Renal cortex interstitium (tissue), 11 donors: ENCODE measurements at regions not wholly inside any gene's neighbourhood (a gene's known extent, or its start where the extent isn't known, plus 50 kb on each side); places are given as distances from the start of the nearest gene placed in this dataset.

Experiments used
- DNase-seq, 11 donors: peaks; one replicate each; pipeline ENCODE4 v3.0.0-alpha.2; 2013; ENCODE audit warnings: low read depth in 9 of 11, low spot score in 4 of 11; ENCODE audit errors: extremely low read depth in 1 of 11

- no peak for DNase-seq
Measured at GRCh38 chr5:8033261-8033660, 164.3 kb downstream of the MTRR start.

GRCh38 chr5:8034852-8035251 lies 165.9 kb downstream of the MTRR start:
- DNase-seq: no peak

DNA sequence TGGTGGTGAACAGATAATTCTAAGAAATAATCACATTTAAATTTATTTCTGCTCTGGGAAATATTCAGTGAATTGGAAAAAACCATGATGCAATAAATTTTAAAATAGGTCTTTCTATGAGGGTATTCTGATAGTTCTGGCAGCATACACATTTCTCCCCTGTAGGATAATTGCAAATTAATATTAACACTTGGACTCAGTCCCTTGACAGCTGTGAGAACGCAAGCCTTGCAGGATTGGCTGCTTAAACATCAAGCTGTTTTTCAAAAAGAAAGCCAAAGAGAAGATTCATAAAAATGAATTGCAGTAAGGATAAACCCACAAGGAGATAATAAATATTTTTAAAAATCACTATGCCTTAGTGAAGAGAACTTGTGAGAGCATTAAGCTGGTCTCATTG lies 180.0 kb downstream of the MTRR start:
- DNase-seq: no peak

- no peak for DNase-seq
Measured at GRCh38 chr5:8050616-8051175, 181.7 kb downstream of the MTRR start.

- no peak for DNase-seq
Measured at GRCh38 chr5:8053270-8053669, 184.3 kb downstream of the MTRR start.

DNA sequence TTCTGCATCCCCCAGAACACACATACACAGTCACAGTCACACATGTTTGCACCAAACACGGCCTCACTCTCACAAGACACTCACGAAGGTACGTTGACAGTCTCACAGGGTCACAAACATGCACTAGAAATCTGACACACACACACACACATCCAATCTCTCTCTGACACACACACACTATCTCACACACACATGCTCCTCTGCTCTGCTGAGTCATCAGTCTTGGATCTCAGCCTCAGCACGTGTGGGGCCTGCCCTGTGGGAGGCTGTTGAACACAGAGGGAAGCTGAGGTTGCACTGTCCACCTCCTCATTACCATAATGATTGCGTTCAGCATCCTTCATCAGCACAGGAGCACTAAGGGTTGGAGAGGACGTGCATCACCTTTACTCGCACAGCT lies 188.8 kb downstream of the MTRR start:
- no peak for DNase-seq

DNA sequence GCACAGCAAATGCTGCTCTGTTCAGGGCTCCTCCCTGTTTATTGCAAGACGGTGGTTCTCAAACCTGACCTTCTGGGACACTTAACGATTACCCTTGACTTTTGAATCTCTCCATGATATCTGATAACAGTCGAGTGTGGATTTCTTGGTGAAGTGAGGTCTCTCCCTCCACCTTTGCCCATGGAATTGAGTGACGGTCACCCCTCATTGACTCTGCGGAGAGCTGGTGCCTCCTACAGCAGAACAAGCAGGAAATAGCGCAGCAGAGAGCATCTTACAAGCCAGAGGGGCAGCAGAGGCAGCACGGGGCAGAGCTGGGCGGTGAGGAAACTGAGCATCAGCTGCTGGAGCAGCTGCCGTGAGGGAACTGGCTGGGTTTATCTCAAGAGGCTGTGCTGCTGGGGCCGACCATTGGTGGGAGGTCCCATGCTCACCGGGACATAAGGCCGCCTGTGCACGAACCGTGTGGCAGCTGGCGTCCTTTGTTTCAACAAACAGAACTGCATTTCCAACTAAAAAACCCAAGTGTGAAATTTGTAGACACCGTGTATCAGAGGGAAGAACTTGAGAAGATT lies 189.8 kb downstream of the MTRR start:
- peak in 5 of 11 donors; percentile 1 to 25 (median 15) for DNase-seq

GRCh38 chr5:8059337-8059736 lies 190.4 kb downstream of the MTRR start:
- no peak for DNase-seq

GRCh38 chr5:8060235-8060952 lies 191.4 kb downstream of the MTRR start:
- DNase-seq: no peak

DNA sequence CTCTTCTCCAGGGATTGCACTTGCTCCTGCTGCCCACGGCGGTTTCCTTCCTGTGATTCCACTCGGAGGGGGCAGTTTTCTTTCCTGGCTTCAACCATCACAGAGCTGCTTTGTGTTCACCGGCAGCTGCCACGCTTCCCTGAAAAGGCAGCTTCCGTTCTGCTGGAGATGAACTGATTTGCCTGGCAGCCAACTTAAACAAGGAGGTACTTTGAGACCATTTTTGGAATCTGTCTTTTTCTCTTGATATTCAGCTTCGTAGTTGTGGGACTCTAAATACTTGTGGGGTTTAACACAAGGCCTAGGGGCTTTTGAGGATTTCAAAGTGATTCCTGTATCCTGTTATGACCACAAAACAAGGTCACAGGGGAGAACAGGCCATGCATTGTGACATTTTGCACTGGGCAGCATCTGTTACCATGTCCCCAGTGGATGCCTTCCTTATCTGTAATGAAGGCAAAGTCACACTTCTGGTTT lies 192.0 kb downstream of the MTRR start:
- DNase-seq: no peak

GRCh38 chr5:8062521-8062920 lies 193.6 kb downstream of the MTRR start:
- DNase-seq: no peak

DNA sequence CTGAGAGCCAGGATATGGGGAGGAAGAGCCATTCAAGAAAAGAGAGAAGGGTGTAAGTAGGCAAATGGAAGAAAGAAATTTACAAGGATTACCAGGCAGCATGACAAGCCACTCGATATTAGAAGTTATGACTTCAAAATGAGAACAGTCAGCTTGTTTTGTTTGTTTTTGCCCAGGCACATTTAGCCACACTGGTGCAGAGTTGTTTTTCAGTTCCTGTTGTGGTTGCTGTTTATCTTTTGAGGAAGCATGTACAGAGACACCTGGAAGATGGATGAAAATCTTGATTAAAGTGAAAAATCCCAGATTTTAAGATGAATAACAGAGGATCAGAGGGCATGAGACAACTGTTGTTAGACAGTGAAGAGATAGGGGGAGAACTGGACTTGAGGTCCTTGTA lies 199.1 kb downstream of the MTRR start:
- no peak for DNase-seq

- DNase-seq: no peak
Measured at GRCh38 chr5:8070138-8070537, 201.2 kb downstream of the MTRR start.

DNA sequence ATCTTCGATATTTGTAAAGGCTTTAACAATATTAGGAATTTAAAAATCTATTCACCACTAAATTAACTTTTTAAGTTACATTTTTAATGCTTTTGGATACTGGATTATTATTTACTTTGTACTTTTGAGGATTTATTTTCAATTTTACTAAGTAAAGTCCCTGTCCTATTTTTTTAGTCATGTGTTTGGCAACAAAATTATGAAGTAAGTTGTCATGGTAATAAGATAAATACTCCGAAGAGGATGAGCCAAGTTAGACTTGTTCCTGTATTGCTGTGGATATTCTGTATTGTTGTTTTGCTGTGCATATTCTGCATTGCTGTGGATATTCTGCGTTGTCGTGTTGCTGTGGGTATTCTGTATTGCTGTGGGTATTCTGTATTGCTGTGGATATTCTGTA lies 210.1 kb downstream of the MTRR start:
- DNase-seq: no peak

DNA sequence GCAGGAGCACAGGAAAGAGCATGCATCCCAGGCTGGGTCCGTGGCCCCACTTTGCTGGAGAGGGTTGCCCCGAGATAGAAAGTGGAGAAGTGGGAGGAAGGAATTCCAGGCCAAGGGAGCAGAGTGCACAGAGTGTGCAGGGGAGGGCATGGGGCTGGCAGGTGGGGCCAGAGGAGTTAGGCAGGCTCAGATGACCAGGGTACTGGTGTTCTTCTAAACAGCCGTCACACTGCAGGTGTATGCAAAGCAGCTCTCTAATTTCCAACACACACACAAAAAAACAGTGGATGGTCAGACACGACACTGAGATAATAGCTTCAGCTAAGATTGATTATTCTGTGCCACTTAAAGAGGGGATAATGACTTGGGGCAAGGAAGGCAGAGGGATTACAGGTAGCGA lies 212.2 kb downstream of the MTRR start:
- no peak for DNase-seq

DNA sequence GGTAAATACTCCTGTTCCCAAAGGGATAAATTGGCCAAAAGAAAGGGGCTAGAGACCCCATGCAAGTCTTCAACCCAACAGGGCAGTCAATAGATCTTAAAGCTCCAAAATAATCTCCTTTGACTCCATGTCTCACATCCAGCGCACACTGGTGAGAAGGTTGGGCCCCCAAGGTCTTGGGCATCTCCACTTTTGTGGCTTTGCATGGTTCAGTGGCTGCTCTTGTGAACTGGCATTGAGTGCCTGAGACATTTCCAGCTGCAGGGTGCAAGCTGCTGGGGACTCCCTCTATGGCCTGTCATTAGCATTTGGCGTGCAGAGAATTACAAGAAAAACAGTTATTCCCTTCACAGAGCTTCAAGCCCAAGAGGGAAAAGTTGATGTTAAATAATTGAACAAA lies 224.7 kb downstream of the MTRR start:
- DNase-seq: no peak

- DNase-seq: no peak
Measured at GRCh38 chr5:8094304-8094703, 225.4 kb downstream of the MTRR start.

- DNase-seq: no peak
Measured at GRCh38 chr5:8097146-8097545, 228.2 kb downstream of the MTRR start.

- DNase-seq: no peak
Measured at GRCh38 chr5:8098081-8098480, 229.1 kb downstream of the MTRR start.

DNA sequence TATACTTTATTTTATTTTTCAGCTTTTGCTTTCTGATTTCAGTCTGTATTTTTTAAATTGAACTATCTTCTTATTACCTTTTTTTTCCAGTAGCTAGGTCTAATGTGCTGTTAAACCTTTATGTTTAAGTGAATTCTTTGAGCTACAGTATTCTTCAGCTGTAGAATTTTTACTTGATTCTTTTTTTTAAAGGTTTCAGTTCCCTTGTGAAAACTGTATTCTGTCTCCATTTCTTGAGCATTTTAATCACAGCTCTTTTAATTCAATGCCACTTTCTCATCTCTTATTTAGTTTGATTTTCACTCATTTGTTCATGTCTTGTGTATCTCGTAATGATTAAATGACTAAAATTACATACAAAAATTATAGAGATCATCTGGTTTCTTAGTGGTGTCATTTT lies 233.8 kb downstream of the MTRR start:
- no peak for DNase-seq
